Psoas muscle (tissue), 7 donors: ENCODE measurements at regions not wholly inside any gene's neighbourhood (a gene's known extent, or its start where the extent isn't known, plus 50 kb on each side); places are given as distances from the start of the nearest gene placed in this dataset.

ENCODE experiments used
- ATAC-seq, 4 donors: fragments of 200-7000 bp; cut with Tn5 transposase; one replicate each; pipeline ENCODE4 v1.9.1; 2020; ENCODE audit warnings: moderate library complexity in 3 of 4, mild to moderate bottlenecking in 2 of 4
- DNase-seq, 2 donors: peaks; one replicate each; pipeline ENCODE4 v3.0.0-alpha.2; 2020
- H3K27ac ChIP-seq: fragments of 200-600 bp; one replicate; pipeline ENCODE4 v1.8.0; 2022
- H3K27me3 ChIP-seq, 3 donors: fragments of 200-600 bp in 1 of 3; one replicate each; pipeline versions ENCODE4 v1.6.1 to v1.8.0; 2013 to 2022; ENCODE audit warnings: low read length in 2 of 3, mild to moderate bottlenecking in 2 of 3, moderate library complexity in 1 of 3; ENCODE audit not compliant: insufficient read depth in 3 of 3
- H3K36me3 ChIP-seq, 2 donors: fragments of 200-600 bp in 1 of 2; one replicate each; pipeline versions ENCODE4 v1.6.1 to v1.8.0; 2013 to 2022; ENCODE audit warnings: low read depth in 1 of 2, mild to moderate bottlenecking in 1 of 2, moderate library complexity in 1 of 2; ENCODE audit not compliant: insufficient read depth in 1 of 2
- H3K4me1 ChIP-seq: fragments of 200-600 bp; one replicate; pipeline ENCODE4 v1.8.0; 2022
- H3K4me3 ChIP-seq: fragments of 200-600 bp; one replicate; pipeline ENCODE4 v1.8.0; 2022; ENCODE audit warnings: mild to moderate bottlenecking
- H3K9me3 ChIP-seq: fragments of 200-600 bp; one replicate; pipeline ENCODE4 v1.8.0; 2022
- WGBS, 3 donors: extraction: QIAGEN DNeasy Blood & Tissue Kit; methylation state at CpG; one replicate each; pipeline versions ENCODE4 v1.1.6 to v1.1.7; 2013; 5-methylcytosine and 5-hydroxymethylcytosine counted together
- intact Hi-C, 2 donors: fragments of 100-400 bp; cut with DNase I; formaldehyde crosslinking; loops; one replicate each; pipeline versions ENCODE4 v1.11.0 to v1.14.2; 2022
- TF ChIP-seq, protein P1 (sequence below): fragments of 200-600 bp; IDR thresholded peaks from one replicate; pipeline ENCODE4 v1.8.0; 2022; ENCODE audit warnings: antibody characterized with exemption
- donor health status: healthy with polysubstance abuse.
- donor health status: DM: no; HTN: no; CAD: no; lungs with moderate emphysema.
- donor health status: Bipolar disorder and iron deficiency.
- donor health status: healthy.
- donor health status: DM: yes; HTN: yes; CAD: no.
- donor health status: DM: no; HTN: no; CAD: no.
- donor health status: DM: yes; HTN: yes; CAD: no.

DNA sequence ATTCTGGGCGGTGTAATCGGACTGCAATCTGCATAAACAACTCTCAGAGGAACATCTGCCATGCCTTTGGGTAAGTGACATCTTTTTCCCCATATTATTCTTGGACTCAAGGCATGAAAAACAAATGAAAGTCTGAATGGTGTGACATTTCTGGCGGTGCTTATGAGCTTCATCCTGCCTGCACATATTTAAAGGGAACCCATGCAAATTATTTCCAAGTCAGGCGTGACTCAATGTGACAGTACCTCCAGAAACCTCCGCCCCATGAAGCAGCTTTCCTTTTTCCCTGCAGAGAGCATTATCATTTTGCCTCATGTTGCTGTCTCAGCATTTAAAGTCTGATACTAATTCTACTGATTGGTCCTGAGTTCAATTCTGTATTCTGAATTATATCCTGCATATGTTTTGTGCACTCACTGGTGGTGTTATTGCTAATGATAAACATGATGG, 585.4 kb downstream of the SNAPC1 start:
- intact Hi-C loops: no loop called here
- Histone ChIP-seq H3K27ac (no peak overlapping the region), H3K36me3 (no peaks in the 10 kb centered on the region), H3K9me3 (peaks cover 8% of the 10 kb centered on the region), H3K4me3 (no peak overlapping the region), H3K4me1 (no peaks in the 10 kb centered on the region), H3K27me3 (peaks cover 0 to 2% (median 0%) of the 10 kb centered on the region in 3 donors)
- DNase-seq: no peak
- TF ChIP-seq, protein P1, sequence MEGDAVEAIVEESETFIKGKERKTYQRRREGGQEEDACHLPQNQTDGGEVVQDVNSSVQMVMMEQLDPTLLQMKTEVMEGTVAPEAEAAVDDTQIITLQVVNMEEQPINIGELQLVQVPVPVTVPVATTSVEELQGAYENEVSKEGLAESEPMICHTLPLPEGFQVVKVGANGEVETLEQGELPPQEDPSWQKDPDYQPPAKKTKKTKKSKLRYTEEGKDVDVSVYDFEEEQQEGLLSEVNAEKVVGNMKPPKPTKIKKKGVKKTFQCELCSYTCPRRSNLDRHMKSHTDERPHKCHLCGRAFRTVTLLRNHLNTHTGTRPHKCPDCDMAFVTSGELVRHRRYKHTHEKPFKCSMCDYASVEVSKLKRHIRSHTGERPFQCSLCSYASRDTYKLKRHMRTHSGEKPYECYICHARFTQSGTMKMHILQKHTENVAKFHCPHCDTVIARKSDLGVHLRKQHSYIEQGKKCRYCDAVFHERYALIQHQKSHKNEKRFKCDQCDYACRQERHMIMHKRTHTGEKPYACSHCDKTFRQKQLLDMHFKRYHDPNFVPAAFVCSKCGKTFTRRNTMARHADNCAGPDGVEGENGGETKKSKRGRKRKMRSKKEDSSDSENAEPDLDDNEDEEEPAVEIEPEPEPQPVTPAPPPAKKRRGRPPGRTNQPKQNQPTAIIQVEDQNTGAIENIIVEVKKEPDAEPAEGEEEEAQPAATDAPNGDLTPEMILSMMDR: no peak
- ATAC-seq: no peak
- WGBS, 3 donors: 83 to 85% (median 84%) methylated on average over 5 of the region's 5 CpGs

DNA sequence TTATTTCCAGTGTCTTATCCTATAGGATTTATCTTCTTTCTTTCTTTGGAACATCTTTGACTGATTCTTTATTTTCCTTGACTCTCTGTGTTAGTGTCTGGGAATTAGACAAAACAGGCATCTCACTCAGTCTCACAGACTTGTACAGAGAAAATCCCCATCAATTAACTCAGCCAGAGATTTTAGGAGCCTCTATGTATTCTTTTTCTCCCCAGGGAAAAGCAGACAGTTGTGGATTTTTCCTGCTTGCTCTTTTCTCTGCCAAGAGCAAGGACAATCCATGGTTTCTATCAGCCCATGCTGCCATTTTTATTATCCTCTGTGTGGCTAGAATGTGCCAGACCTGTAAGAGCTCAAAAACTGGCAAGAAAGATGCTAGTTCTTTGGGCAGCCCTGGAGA, 595.1 kb downstream of the SNAPC1 start:
- Histone ChIP-seq H3K9me3 (peaks cover 29% of the 10 kb centered on the region), H3K4me3 (no peak overlapping the region), H3K4me1 (no peaks in the 10 kb centered on the region), H3K36me3 (no peaks in the 10 kb centered on the region), H3K27me3 (no peaks in the 10 kb centered on the region), H3K27ac (no peak overlapping the region)
- TF ChIP-seq, protein P1: no peak
- DNase-seq (no peak), ATAC-seq (no peak)
- intact Hi-C loops: no loop called here

DNA sequence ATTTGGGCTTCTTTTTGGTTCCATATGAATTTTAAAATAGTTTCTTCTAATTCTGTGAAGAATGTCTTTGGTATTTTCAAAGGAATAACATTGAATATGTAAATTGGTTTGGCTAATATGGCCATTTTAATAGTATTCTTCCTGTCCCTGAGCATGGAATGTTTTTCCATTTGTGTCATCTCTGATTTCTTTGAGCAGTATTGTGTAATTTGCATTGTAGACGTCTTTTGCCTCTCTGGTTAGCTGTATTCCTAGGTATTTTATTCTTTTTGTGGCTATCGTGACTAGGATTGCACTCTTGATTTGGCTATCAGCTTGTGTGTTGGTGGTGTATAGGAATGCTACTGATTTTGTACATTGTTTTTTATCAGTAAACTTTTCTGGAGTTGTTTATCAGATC, 601.9 kb downstream of the SNAPC1 start:
- ATAC-seq (no peak), DNase-seq (no peak)
- TF ChIP-seq, protein P1: no peak
- intact Hi-C loops: no loop called here
- H3K27ac ChIP-seq: no peak overlapping the region
- no peaks in the 10 kb centered on the region for H3K4me1 ChIP-seq
- WGBS, 3 donors: 56 to 65% (median 65%) methylated on average over 2 of the region's 2 CpGs
- H3K27me3 ChIP-seq: no peaks in the 10 kb centered on the region
- no peak overlapping the region for H3K4me3 ChIP-seq
- no peaks in the 10 kb centered on the region for H3K36me3 ChIP-seq
- H3K9me3 ChIP-seq: no peaks in the 10 kb centered on the region

GRCh38 chr14:62364800-62365280, 602.6 kb downstream of the SNAPC1 start:
- intact Hi-C loops: no loop called here
- no peak overlapping the region for H3K4me3 ChIP-seq

More at GRCh38 chr14:62364800-62365280, 602.6 kb downstream of the SNAPC1 start:
- Histone ChIP-seq H3K27me3 (no peaks in the 10 kb centered on the region), H3K9me3 (no peaks in the 10 kb centered on the region), H3K36me3 (no peaks in the 10 kb centered on the region), H3K4me1 (no peaks in the 10 kb centered on the region), H3K27ac (no peak overlapping the region)
- TF ChIP-seq, protein P1: no peak
- 62 to 72% (median 67%) methylated on average over 4 of the region's 4 CpGs for WGBS, 3 donors
- no peak for DNase-seq
- no peak for ATAC-seq
